ENCODE measurements at regions not wholly inside any gene's neighbourhood (a gene's known extent, or its start where the extent isn't known, plus 50 kb on each side); places are given as distances from the start of the nearest gene placed in this dataset.

DNA sequence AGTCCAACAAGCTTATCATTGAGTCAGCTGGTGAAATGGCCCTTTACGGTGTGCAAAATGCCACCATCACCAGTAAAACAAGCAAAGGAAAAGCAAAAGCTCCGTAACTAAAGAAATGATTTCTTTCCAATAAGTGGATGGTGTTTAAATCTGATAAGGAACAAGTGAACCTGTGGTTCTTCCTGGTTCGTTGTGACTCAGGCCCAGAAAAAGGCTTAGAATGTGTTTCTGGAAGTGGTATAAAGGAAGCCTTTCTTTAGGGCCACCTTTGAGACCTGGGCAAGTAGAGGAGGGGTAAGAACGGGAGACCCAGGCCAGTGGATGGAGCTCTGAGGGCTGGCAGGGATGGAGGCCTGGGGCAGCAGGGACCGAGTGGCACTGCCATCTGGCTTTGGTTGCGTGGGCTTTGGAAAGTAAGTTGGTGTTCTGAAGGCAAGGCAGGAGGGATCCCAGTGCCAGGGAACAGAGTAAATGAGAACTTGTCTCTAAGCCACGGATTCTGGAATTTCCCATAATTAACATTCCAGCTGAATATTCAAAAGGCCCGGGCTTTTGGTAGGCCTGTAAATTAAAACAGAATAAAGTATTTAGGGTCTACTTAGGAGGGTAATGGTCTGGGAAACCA is 87.9 kb upstream of the LMO4 start:
- TF ChIP-seq, protein P1, sequence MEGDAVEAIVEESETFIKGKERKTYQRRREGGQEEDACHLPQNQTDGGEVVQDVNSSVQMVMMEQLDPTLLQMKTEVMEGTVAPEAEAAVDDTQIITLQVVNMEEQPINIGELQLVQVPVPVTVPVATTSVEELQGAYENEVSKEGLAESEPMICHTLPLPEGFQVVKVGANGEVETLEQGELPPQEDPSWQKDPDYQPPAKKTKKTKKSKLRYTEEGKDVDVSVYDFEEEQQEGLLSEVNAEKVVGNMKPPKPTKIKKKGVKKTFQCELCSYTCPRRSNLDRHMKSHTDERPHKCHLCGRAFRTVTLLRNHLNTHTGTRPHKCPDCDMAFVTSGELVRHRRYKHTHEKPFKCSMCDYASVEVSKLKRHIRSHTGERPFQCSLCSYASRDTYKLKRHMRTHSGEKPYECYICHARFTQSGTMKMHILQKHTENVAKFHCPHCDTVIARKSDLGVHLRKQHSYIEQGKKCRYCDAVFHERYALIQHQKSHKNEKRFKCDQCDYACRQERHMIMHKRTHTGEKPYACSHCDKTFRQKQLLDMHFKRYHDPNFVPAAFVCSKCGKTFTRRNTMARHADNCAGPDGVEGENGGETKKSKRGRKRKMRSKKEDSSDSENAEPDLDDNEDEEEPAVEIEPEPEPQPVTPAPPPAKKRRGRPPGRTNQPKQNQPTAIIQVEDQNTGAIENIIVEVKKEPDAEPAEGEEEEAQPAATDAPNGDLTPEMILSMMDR (IDR thresholded peaks at IDR 0.05) = no peak
- no peak for TF ChIP-seq EP300 (IDR thresholded peaks at IDR 0.05; ENCODE audit: borderline replicate concordance in 1 of 2, low read depth in 1 of 2, low read length in 1 of 2)
- TF ChIP-seq, protein P2, sequence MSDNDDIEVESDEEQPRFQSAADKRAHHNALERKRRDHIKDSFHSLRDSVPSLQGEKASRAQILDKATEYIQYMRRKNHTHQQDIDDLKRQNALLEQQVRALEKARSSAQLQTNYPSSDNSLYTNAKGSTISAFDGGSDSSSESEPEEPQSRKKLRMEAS (IDR thresholded peaks at IDR 0.05; ENCODE audit: low read depth) = no peak
- TF ChIP-seq, protein P3, sequence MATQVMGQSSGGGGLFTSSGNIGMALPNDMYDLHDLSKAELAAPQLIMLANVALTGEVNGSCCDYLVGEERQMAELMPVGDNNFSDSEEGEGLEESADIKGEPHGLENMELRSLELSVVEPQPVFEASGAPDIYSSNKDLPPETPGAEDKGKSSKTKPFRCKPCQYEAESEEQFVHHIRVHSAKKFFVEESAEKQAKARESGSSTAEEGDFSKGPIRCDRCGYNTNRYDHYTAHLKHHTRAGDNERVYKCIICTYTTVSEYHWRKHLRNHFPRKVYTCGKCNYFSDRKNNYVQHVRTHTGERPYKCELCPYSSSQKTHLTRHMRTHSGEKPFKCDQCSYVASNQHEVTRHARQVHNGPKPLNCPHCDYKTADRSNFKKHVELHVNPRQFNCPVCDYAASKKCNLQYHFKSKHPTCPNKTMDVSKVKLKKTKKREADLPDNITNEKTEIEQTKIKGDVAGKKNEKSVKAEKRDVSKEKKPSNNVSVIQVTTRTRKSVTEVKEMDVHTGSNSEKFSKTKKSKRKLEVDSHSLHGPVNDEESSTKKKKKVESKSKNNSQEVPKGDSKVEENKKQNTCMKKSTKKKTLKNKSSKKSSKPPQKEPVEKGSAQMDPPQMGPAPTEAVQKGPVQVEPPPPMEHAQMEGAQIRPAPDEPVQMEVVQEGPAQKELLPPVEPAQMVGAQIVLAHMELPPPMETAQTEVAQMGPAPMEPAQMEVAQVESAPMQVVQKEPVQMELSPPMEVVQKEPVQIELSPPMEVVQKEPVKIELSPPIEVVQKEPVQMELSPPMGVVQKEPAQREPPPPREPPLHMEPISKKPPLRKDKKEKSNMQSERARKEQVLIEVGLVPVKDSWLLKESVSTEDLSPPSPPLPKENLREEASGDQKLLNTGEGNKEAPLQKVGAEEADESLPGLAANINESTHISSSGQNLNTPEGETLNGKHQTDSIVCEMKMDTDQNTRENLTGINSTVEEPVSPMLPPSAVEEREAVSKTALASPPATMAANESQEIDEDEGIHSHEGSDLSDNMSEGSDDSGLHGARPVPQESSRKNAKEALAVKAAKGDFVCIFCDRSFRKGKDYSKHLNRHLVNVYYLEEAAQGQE (IDR thresholded peaks at IDR 0.05; ENCODE audit: low read depth, low read length) = no peak
- no peak for TF ChIP-seq SIN3A (IDR thresholded peaks at IDR 0.05; ENCODE audit: borderline replicate concordance, low read depth, low read length)

All from SK-N-SH (cell line).